Activated CD8-positive, alpha-beta T cell treated with anti-CD3 and anti-CD28 coated beads, Interleukin-2, amount 10 ng/mL, durations not matched to agents 7 days and 5 days (primary cell): ENCODE measurements at regions not wholly inside any gene's neighbourhood (a gene's known extent, or its start where the extent isn't known, plus 50 kb on each side); places are given as distances from the start of the nearest gene placed in this dataset.

Source experiments
- ATAC-seq: fragments of 150-1000 bp; cut with Tn5 transposase; one replicate; pipeline ENCODE4 v1.10.0; 2021; ENCODE audit warnings: moderate library complexity
- CTCF ChIA-PET: fragments of 350-600 bp; sonication (Branson Sonifier 250); formaldehyde crosslinking; loops from one replicate; lab custom pipeline; 2021; ENCODE audit warnings: antibody characterized with exemption; lab: Charles Lee
- POLR2A ChIA-PET: fragments of 350-600 bp; sonication (Branson Sonifier 250); formaldehyde crosslinking; loops from one replicate; lab custom pipeline; 2021; ENCODE audit warnings: antibody characterized with exemption; lab: Charles Lee
- DNase-seq: peaks from one replicate; pipeline ENCODE4 v3.0.0-alpha.2; 2020
- H3K27ac Mint-ChIP-seq: one replicate; pipeline ENCODE4 v1.8.0; 2021; ENCODE audit warnings: mild to moderate bottlenecking, mixed read lengths
- H3K27me3 Mint-ChIP-seq: one replicate; pipeline ENCODE4 v1.8.0; 2021; ENCODE audit warnings: low read depth, mixed read lengths
- H3K36me3 Mint-ChIP-seq: one replicate; pipeline ENCODE4 v1.8.0; 2021; ENCODE audit warnings: low read depth, mixed read lengths
- H3K4me1 Mint-ChIP-seq: one replicate; pipeline ENCODE4 v1.8.0; 2021; ENCODE audit warnings: low read depth, mixed read lengths
- H3K4me3 Mint-ChIP-seq: one replicate; pipeline ENCODE4 v1.8.0; 2021; ENCODE audit warnings: mild to moderate bottlenecking, mixed read lengths
- H3K9me3 Mint-ChIP-seq: one replicate; pipeline ENCODE4 v1.8.0; 2022; ENCODE audit warnings: mixed read lengths; ENCODE audit not compliant: insufficient read depth

DNA sequence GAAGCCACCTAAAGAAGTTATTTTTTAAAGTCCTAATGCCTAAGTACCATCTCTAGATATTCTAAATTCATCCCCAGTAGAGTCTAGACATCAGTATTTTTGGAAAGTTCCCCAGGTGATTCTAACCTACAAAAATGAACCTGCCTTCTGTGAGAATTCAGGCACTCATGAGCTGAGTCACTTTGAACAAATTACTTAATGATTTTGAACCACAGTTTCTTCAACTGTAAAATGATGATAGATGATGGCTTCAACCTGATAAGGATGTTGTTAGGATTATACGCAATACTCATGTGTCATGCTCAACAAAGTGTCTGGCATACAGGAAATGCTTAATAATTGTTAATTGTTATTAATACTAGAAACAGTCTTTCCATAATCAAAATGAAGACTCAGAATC, 82.8 kb upstream of the OR5AK2 start:
- Mint-ChIP-seq H3K4me1 (no peaks in the 10 kb centered on the region), H3K36me3 (no peaks in the 10 kb centered on the region), H3K9me3 (no peaks in the 10 kb centered on the region), H3K27me3 (no peaks in the 10 kb centered on the region), H3K27ac (no peak overlapping the region), H3K4me3 (no peak overlapping the region)
- ATAC-seq (no peak), DNase-seq (no peak)
- POLR2A ChIA-PET: no interaction called here
- CTCF ChIA-PET: no interaction called here

DNA sequence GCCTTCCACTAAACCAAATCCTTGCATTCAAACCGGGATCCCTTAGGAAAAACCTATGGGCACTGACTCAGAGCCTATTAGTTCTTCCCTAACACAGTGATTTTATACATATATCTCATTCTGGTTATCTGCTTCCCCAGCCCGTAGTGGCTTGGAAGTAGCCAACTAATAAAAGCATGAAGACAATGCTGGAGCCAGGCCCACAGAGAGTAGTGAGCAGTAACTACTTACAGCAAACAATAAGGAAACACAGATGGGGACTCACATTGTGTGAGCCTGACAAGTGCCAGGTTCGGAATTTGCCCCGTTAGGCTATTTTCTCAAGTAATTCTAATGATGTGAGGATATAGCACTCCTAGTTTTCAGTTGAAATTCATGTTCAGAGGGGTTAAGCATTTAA, 83.3 kb upstream of the OR5AK2 start:
- no peak for DNase-seq
- no peak for ATAC-seq
- ChIA-PET CTCF (no interaction called here), POLR2A (no interaction called here)
- H3K36me3 Mint-ChIP-seq: no peaks in the 10 kb centered on the region
- H3K27ac Mint-ChIP-seq: no peak overlapping the region
- no peaks in the 10 kb centered on the region for H3K9me3 Mint-ChIP-seq
- H3K27me3 Mint-ChIP-seq: no peaks in the 10 kb centered on the region
- H3K4me1 Mint-ChIP-seq: no peaks in the 10 kb centered on the region
- H3K4me3 Mint-ChIP-seq: no peak overlapping the region

DNA sequence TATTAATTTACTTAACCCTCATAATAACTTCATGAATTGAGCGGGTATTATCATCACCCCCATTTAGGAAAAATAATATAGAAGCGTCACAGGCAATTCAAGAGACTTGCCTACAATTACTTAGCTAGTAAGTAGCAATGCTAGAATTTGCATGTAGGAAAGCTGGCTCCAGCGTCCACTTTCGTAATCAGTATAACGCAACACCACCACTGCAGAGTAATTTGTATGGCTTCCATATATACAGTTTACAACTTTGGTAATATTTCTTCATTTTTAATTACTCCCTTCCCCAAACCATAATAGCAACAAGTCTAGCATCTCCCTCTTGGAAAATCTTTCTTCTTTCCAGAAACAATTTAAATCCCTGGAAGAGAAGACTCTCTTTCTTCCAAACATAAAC, 89.9 kb upstream of the OR5AK2 start:
- DNase-seq (no peak), ATAC-seq (no peak)
- no peaks in the 10 kb centered on the region for H3K9me3 Mint-ChIP-seq
- H3K27ac Mint-ChIP-seq: no peak overlapping the region
- no peaks in the 10 kb centered on the region for H3K4me1 Mint-ChIP-seq
- ChIA-PET CTCF (no interaction called here), POLR2A (no interaction called here)
- no peaks in the 10 kb centered on the region for H3K27me3 Mint-ChIP-seq
- no peaks in the 10 kb centered on the region for H3K36me3 Mint-ChIP-seq
- H3K4me3 Mint-ChIP-seq: no peak overlapping the region

DNA sequence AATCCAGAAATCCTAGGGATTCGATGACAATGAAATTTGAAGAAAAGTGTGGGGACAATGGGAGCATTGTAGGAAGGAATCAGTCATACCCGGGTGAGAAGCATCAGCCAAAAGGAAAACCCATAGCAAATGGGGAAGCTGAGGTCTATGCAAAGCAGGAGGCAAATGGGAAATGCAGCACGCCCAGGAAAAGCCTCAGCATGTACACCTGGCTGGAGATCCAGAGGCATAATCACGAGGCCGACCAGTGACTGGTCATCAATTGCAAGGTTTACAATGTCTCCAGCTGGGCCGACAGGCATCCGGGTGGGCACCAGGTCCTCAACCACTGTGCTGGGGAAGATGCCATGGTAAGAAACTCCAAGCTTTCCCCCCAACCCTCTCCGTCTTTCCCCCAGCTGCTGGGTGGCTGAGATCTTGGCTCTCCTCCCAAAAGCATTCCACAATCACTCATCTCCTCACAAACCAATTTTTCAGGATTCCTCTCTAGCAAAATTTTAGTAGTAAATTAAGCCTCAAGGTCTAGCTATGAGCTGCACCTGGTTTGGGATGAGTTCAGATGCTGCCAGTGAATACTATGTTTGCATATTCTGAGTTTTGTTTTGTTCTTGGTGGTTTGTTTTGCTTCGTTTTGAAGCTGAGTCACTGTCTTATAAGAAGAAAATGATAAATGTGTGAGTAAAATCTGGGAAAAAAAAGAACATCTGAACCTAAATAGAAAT, 98.0 kb upstream of the OR5AK2 start:
- Mint-ChIP-seq H3K4me1 (no peaks in the 10 kb centered on the region), H3K4me3 (no peak overlapping the region), H3K9me3 (no peaks in the 10 kb centered on the region), H3K27ac (no peak overlapping the region), H3K27me3 (no peaks in the 10 kb centered on the region), H3K36me3 (no peaks in the 10 kb centered on the region)
- CTCF ChIA-PET: no interaction called here
- DNase-seq (no peak), ATAC-seq (no peak)
- POLR2A ChIA-PET: interaction anchor here (0.6 kb wide), 1 partner anchor 819 kb away, joined by 3 read pairs; no protein-coding TSS in a partner anchor

DNA sequence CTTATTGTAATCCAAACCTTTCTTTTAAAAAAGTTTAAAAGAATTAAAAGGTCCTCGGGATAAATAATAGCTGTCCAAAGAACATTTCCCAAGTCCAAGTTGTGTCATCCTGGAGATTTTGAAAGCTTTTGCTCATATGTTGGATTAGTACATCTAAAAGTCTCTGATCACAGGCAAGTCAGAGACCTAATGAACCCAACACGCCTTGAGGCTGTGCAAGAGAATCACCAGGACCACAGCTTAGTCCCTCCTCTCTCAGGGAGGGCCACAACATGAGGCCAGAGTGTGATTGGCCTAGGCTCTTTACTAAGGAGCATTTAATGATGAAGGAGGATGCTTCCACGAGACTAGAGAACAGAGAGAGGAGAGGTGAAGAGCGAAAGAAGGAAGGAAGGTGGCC, 98.7 kb upstream of the OR5AK2 start:
- no peaks in the 10 kb centered on the region for H3K9me3 Mint-ChIP-seq

DNA sequence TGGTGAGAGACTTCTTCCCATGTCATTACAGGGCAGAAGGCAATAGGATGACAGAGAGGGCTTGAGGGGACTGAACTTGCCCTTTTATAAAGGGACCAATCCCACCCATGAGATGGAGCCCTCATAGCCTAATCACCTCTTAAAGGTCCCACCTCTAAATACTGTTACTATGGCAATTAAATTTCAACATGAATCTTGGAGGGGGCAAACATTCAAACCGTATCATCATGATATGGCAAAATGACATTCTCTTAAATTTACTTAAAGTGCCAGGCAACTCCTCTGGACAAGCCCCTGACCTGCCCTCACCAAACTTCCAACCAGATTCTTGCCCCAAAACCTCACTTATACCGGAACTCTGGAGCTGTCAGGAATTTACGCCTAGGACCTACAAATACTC, 100.8 kb upstream of the OR5AK2 start:
- Mint-ChIP-seq H3K4me3 (no peak overlapping the region), H3K27me3 (no peaks in the 10 kb centered on the region), H3K4me1 (no peaks in the 10 kb centered on the region), H3K9me3 (no peaks in the 10 kb centered on the region), H3K27ac (no peak overlapping the region), H3K36me3 (no peaks in the 10 kb centered on the region)
- DNase-seq: no peak
- ChIA-PET CTCF (no interaction called here), POLR2A (no interaction called here)
- no peak for ATAC-seq

More for the DNA sequence above, 98.7 kb upstream of the OR5AK2 start:
- Mint-ChIP-seq H3K4me1 (no peaks in the 10 kb centered on the region), H3K27me3 (no peaks in the 10 kb centered on the region), H3K27ac (no peak overlapping the region), H3K36me3 (no peaks in the 10 kb centered on the region), H3K4me3 (no peak overlapping the region)
- ATAC-seq: no peak
- ChIA-PET CTCF (no interaction called here), POLR2A (interaction anchor here (0.6 kb wide), 1 partner anchor 818 kb away, joined by 3 read pairs; no protein-coding TSS in a partner anchor)
- DNase-seq: no peak

DNA sequence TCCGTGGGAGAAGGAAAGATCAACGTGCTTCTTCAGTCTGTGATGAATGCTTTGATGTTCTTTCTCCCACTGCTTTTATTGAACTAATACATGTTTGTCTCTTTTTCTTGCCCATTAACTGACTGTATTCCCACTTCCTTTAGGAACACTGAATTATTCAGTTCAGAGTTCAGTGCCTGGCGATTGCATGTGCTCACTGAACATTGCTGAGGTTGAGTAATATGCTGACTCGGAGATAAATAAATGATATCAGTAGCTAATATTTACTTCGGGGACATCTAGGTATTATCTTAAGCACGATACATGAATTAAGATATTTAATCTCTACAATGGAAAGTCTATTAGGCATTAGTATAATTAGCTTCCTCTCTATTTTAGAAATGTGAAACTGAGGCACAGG, 102.3 kb upstream of the OR5AK2 start:
- Mint-ChIP-seq H3K4me1 (no peaks in the 10 kb centered on the region), H3K9me3 (no peaks in the 10 kb centered on the region), H3K27me3 (no peaks in the 10 kb centered on the region), H3K27ac (no peak overlapping the region), H3K36me3 (no peaks in the 10 kb centered on the region), H3K4me3 (no peak overlapping the region)
- POLR2A ChIA-PET: no interaction called here
- DNase-seq: no peak
- no peak for ATAC-seq
- CTCF ChIA-PET: no interaction called here

GRCh38 chr11:56885854-56886253, 102.9 kb upstream of the OR5AK2 start:
- H3K4me3 Mint-ChIP-seq: no peak overlapping the region
- H3K27me3 Mint-ChIP-seq: no peaks in the 10 kb centered on the region
- CTCF ChIA-PET: no interaction called here
- H3K9me3 Mint-ChIP-seq: no peaks in the 10 kb centered on the region
- no peak for DNase-seq
- ATAC-seq: no peak
- H3K4me1 Mint-ChIP-seq: no peaks in the 10 kb centered on the region
- no peaks in the 10 kb centered on the region for H3K36me3 Mint-ChIP-seq
- no peak overlapping the region for H3K27ac Mint-ChIP-seq
- POLR2A ChIA-PET: interaction anchor here (0.6 kb wide), 1 partner anchor 59 kb away, joined by 3 read pairs; no protein-coding TSS in a partner anchor

DNA sequence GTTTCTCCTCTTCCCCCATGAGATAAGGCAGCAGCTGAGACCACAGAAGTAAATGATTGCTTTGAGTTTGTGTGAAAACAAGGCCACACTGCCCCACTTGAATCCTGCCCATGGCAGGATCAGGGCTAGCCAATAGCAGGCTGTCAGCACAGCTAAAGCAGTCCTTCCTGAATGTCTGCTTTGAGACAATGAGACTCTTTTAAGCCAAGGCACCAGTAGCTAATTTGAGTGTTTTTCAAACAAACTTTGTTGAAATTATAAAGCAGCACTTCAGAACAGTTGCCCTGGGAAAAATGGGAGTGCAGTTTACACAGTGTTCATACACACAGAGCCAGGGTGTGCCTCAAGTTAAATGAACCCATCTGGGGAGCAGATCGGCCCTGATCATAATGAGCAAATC, 103.5 kb upstream of the OR5AK2 start:
- Mint-ChIP-seq H3K4me3 (no peak overlapping the region), H3K9me3 (no peaks in the 10 kb centered on the region), H3K4me1 (no peaks in the 10 kb centered on the region), H3K27ac (no peak overlapping the region), H3K36me3 (no peaks in the 10 kb centered on the region), H3K27me3 (no peaks in the 10 kb centered on the region)
- no peak for ATAC-seq
- no peak for DNase-seq
- POLR2A ChIA-PET: interaction anchor here (0.6 kb wide), 1 partner anchor 58 kb away, joined by 3 read pairs; no protein-coding TSS in a partner anchor
- CTCF ChIA-PET: no interaction called here

GRCh38 chr11:56883371-56883987, 105.2 kb upstream of the OR5AK2 start:
- CTCF ChIA-PET: no interaction called here
- Mint-ChIP-seq H3K36me3 (no peaks in the 10 kb centered on the region), H3K27me3 (no peaks in the 10 kb centered on the region), H3K27ac (no peak overlapping the region), H3K4me3 (no peak overlapping the region), H3K9me3 (no peaks in the 10 kb centered on the region), H3K4me1 (no peaks in the 10 kb centered on the region)
- ATAC-seq (no peak), DNase-seq (no peak)
- POLR2A ChIA-PET: no interaction called here

DNA sequence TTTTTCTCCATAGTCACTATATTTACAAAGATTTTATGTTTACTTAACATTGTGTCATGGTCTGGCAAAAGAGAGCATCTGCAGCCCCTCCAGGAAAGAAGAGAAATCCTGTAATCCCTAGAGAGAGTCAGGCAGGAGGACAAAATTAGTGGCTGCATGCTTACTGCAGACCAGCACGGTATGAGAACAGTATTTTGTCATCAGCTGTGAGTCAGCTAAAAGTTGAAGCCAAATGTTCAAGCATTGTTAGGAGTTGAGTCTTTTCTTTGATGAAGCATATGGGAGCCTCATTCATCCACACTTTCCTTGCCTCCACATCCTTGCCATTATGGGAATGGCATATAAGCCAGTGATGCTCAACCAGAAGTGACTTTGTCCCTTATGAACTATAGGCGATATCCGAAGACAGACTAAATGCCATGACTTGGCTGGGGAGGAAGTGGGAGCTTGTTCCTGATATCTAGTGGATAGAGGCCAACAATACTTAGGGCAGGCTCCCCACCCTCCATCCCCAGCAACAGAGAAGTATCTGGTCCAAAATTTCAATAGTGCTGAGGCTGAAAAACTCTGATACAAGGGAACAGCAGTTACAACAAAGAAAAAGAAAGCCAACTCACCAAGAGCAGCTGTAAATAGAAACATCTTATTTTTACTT, 112.0 kb upstream of the OR5AK2 start:
- Mint-ChIP-seq H3K9me3 (peaks cover 2% of the 10 kb centered on the region), H3K36me3 (no peaks in the 10 kb centered on the region), H3K27me3 (no peaks in the 10 kb centered on the region), H3K27ac (no peak overlapping the region), H3K4me3 (no peak overlapping the region), H3K4me1 (no peaks in the 10 kb centered on the region)
- DNase-seq (no peak), ATAC-seq (no peak)
- POLR2A ChIA-PET: no interaction called here
- CTCF ChIA-PET: interaction anchor here (1.0 kb wide), 1 partner anchor 36 kb away, joined by 3 read pairs; no protein-coding TSS in a partner anchor

GRCh38 chr11:56855217-56855616, 106.7 kb upstream of the OR9G4 start:
- ChIA-PET POLR2A (no interaction called here), CTCF (no interaction called here)
- ATAC-seq: no peak
- H3K36me3 Mint-ChIP-seq: no peaks in the 10 kb centered on the region
- no peak overlapping the region for H3K4me3 Mint-ChIP-seq
- no peaks in the 10 kb centered on the region for H3K9me3 Mint-ChIP-seq
- no peak overlapping the region for H3K27ac Mint-ChIP-seq
- H3K4me1 Mint-ChIP-seq: no peaks in the 10 kb centered on the region
- no peak for DNase-seq
- H3K27me3 Mint-ChIP-seq: no peaks in the 10 kb centered on the region
